ENCODE measurements at regions not wholly inside any gene's neighbourhood (a gene's known extent, or its start where the extent isn't known, plus 50 kb on each side); places are given as distances from the start of the nearest gene placed in this dataset.

- DNase-seq: peak; percentile 75
- Histone ChIP-seq H2BK20ac (ENCODE audit: low read depth, low read length) (peak overlapping the region; percentile 95), H2BK120ac (ENCODE audit: low read depth, low read length) (peak overlapping the region; percentile 97), H3K56ac (ENCODE audit: extremely low read depth, insufficient read depth, low read length) (0 out of 2 replicates have a peak overlapping the region, but pooled peaks have one; percentile 25), H4K5ac (ENCODE audit: low read depth, low read length) (peak overlapping the region; percentile 54; the same call in 1 of the 2 replicates), H3K4me1 (ENCODE audit: control insufficient read depth, insufficient read depth, low read length) (peaks cover 18% of the 10 kb centered on the region), H3K4me3 (ENCODE audit: insufficient read depth, low read depth, low read length) (no peak overlapping the region), H3K18ac (ENCODE audit: low read depth, low read length) (peak overlapping the region; percentile 43), H2BK15ac (ENCODE audit: low read depth, low read length) (peak overlapping the region; percentile 95; the same call in 2 of the 3 replicates), H3K9me3 (ENCODE audit: control insufficient read depth, insufficient read depth, low read length) (no peaks in the 10 kb centered on the region), H3K36me3 (ENCODE audit: control insufficient read depth, insufficient read depth, low read length) (no peaks in the 10 kb centered on the region), H3K9me1 (ENCODE audit: insufficient read depth, low read length) (peaks cover 10% of the 10 kb centered on the region), H4K8ac (ENCODE audit: low read depth in 2 of 2, low read length in 2 of 2) (peak overlapping the region; percentile 63 to 75), H3K9ac (ENCODE audit: low read depth, low read length) (peak overlapping the region; percentile 33; the same call in 1 of the 2 replicates), H3K4me2 (ENCODE audit: low read depth, low read length) (peak overlapping the region; percentile 40), H3K4ac (ENCODE audit: low read depth, low read length) (peak overlapping the region; percentile 97), H4K20me1 (ENCODE audit: insufficient read depth, low read length) (no peaks in the 10 kb centered on the region), H2AK5ac (ENCODE audit: low read depth, low read length) (peak overlapping the region; percentile 90), H2BK5ac (ENCODE audit: low read depth, low read length, poor library complexity, severe bottlenecking) (peak overlapping the region; percentile 90), H3K79me1 (ENCODE audit: low read depth in 1 of 2, low read length in 2 of 2) (no peaks in the 10 kb centered on the region), H3K27ac (ENCODE audit: insufficient read depth, low read length) (peak overlapping the region; percentile 81), H4K91ac (ENCODE audit: insufficient read depth, low read depth, low read length) (peak overlapping the region; percentile 66), H3K23ac (ENCODE audit: low read depth, low read length) (peak overlapping the region; percentile 97), H2AK9ac (replicated peaks; ENCODE audit: low read depth, low read length, poor library complexity) (peak overlapping the region; percentile 69), H3K14ac (replicated peaks; ENCODE audit: low read depth, low read length) (peak overlapping the region; percentile 88), H3K27me3 (ENCODE audit: control insufficient read depth, insufficient read depth, low read length) (no peaks in the 10 kb centered on the region), H2AFZ (replicated peaks; ENCODE audit: low read length, poor library complexity) (peak overlapping the region; percentile 67)
- 42% methylated on average over 2 of the region's 11 CpGs; no CpG with 5 or more reads in 1 of the 2 experiments for WGBS, 2 experiments (ENCODE audit: extremely low coverage in 2 of 2, insufficient read length in 1 of 2)
- ChIA-PET POLR2A (ENCODE audit: unreplicated experiment) (no interaction called here), CTCF (interaction anchor here (0.6 kb wide), 1 partner anchor 44 kb away, joined by 3 read pairs; no protein-coding TSS in a partner anchor)
- intact Hi-C loops (cut with micrococcal nuclease) (loop anchor here (10.0 kb wide), 1 partner anchor 485 kb away; no protein-coding TSS in a partner anchor), dilution Hi-C loops (cut with HindIII; ENCODE audit: low sequenced_read_pairs, unreplicated experiment) (no loop called here), in situ Hi-C loops (cut with MboI; ENCODE audit: low sequenced_read_pairs) (loop anchor here (10.0 kb wide), 1 partner anchor 105 kb away; no protein-coding TSS in a partner anchor)
- TF ChIP-seq FOS (IDR thresholded peaks at IDR 0.05; ENCODE audit: low read depth, low read length) (peak; percentile 45; the same call in 1 of the 2 replicates), SMC3 (IDR thresholded peaks at IDR 0.05; ENCODE audit: low read depth, low read length) (no peak)
- peak; percentile 65 for ATAC-seq (ENCODE audit: low read depth)
- BruUV-seq (replicated peaks): no TSS peak
Observed at GRCh38 chrX:9349572-9350494, 115.0 kb upstream of the TBL1X start.

All from IMR-90 (cell line).